ENCODE measurements at regions not wholly inside any gene's neighbourhood (a gene's known extent, or its start where the extent isn't known, plus 50 kb on each side); places are given as distances from the start of the nearest gene placed in this dataset.
"Not testable (repeated sequence)": the region's sequence is repeated elsewhere in the genome, so short reads cannot be mapped to it uniquely, and the experiment has no call there.

DNA sequence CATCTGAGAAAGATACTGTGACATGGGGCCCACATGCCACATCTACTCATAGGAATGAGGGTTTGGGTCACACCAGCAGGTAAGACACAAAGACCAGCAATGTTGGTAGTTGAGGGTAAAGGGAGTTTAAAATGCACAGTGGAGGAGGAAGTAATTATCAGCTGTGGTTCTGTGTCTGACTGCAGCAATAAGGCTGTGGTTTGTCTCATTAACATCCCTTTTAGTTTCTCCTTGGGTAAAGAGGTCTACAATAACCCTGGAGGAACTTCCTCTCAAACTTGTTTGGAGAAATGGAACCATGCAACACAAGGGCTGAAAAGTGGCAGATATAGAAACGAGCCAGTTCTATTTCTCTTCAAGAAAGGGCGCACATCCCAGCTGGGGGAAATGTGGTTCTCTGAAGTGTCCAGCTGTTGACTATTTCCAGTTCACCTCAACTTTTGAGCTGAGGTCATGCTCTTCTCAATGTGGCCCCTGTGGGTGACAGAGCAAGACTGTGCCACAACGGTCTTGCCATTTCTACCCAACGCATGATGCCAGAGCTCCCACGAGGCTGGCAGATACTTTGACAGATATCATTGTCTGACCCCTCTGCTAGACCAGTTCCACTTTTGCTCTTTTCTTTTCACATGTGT is 234.3 kb downstream of the SQOR start:
- no peak for DNase-seq

- no peak for DNase-seq
Measured at GRCh38 chr15:45871121-45871855, 236.5 kb downstream of the SQOR start.

DNA sequence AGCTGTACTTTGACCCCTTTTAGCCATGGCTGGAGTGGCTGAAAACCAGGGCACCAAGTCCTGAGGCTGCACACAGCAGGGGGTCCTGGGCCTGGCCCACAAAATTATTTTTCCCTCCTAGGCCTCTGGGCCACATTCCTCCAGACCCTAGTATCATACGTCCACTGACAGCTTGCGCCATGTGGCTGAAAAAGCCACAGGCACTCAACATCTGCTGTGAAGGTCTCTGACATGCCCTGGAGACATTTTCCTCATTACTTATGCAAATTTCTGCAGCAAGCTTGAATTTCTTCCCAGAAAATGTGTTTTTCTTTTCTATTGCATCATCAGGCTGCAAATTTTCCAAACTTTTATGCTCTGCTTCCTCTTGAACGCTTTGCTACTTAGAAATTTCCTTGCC is 239.0 kb downstream of the SQOR start:
- DNase-seq, result no peak

DNA sequence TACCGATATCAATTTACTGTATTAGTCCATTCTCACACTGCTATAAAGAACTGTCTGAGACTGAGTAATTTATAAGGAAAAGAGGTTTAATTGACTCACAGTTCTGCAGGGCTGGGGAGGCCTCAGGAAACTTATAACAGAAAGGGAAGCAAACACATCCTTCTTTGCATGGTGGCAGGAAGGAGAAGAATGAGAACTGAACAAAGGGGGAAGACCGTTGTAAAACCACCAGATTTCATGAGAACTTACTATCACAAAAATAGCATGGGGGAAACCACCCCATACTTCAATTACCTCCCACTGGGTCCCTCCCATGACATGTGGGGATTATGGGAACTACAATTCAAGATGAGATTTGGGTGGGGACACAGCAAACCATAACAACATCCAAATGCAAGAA is 239.7 kb downstream of the SQOR start:
- not testable (repeated sequence) for DNase-seq

GRCh38 chr15:45884289-45884688 is 249.5 kb downstream of the SQOR start:
- DNase-seq, result peak; percentile 12

GRCh38 chr15:45884755-45885445 is 250.1 kb downstream of the SQOR start:
- DNase-seq, result peak; percentile 18

GRCh38 chr15:45885801-45886200 is 251.0 kb downstream of the SQOR start:
- DNase-seq, result no peak

DNA sequence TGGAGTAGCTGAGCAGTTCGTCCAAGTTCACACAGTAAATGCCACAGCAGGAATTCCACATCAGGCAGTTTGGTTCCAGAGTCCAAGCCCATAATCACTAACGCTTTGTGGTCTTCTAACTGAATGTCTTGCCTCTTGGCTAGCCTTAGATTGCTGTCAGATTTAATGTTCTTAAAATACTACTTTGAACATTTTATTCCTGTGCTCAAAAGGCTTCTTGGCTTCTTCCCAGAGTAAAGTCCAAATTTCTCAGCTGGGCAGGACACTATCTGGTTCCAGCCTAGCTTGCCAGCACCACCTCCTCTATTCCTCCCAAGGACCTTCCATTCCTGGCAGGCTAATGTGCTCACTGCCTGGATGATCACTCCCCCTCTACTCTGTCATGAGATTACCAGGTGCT is 256.9 kb downstream of the SQOR start:
- DNase-seq, result no peak

DNA sequence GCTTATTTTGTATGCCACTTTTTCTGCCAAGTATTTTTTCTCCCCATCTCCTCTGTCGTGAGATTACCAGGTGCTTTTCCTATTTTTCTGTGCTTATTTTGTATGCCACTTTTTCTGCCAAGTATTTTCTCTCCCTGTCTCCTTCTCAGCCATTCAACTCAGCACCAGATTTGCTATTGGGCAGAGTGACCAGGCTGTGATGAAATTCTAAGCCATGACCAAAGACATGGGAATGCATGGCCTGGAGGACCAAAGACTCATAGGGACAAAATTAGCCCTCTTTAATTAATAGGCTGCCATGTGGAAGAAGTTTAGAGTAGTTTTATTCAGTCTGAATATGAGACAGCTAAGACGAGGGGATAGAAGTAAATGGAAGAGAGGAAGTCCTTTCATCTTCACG is 257.4 kb downstream of the SQOR start:
- DNase-seq, result no peak

GRCh38 chr15:45903283-45903682 is 268.5 kb downstream of the SQOR start:
- DNase-seq, result no peak

DNA sequence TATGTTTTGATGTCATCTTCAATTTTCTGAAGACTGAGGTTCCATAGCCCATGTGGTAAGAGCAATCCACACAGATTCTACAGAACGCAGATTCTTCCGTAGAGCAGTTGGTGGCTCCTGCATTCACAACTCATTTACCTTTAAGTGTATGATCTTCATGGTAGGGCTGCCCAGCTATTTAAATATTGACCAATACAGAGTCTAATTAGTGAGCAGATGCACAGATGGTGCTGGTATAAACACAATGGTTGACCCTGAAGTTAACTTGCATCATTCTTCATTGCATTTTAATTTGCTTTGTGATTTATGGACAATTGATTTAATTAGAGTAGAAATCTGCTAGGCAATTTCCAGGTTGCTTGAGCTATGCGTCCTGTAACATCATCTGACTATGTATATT is 269.2 kb downstream of the SQOR start:
- DNase-seq, result no peak

- no peak for DNase-seq
Measured at GRCh38 chr15:45906230-45906629, 271.4 kb downstream of the SQOR start.

GRCh38 chr15:45910671-45911070 is 275.8 kb downstream of the SQOR start:
- DNase-seq, result no peak

DNA sequence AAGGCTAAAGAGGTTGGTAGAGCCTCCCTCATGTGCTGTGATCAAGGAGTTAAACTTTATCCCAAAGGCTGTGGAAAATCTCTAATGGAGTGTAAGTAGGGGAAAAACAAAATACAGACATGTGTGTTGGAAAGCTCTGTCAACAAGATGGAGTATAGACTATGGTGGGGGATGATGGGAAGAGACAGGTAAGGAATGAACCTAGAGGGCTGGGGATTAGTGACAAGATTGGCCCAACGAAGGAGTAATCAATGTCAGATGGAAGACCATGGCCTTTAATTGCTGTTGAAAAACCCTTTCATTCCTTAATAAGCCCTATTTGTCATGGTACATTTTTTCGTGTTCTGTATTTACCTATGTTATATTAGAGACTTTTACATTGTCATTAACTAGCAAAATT is 278.6 kb downstream of the SQOR start:
- DNase-seq, result no peak

DNA sequence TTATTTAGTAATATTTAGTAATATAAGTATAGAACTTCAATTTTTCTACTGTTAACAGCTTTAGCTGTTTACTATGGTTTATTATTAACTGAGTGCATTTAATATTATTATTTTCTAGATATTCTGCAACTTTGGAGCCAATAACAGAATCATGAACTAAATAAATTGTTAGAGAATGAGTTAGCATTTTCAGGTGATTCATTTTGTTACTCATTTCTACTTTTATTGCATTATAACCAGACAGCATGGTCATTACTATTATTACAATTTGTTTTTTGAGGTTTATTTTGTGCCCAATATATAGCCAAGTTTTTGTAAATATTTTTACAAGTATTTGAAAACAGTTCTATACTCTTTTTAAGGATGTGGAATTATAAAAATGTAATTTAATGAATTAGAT is 279.6 kb downstream of the SQOR start:
- DNase-seq, result no peak

- DNase-seq, result no peak
Measured at GRCh38 chr15:45918839-45919238, 284.0 kb downstream of the SQOR start.

GRCh38 chr15:45919806-45920205 is 285.0 kb downstream of the SQOR start:
- DNase-seq, result no peak

GRCh38 chr15:45921376-45921775 is 286.5 kb downstream of the SQOR start:
- no peak for DNase-seq

GRCh38 chr15:45921978-45922377 is 287.1 kb downstream of the SQOR start:
- DNase-seq, result no peak

DNA sequence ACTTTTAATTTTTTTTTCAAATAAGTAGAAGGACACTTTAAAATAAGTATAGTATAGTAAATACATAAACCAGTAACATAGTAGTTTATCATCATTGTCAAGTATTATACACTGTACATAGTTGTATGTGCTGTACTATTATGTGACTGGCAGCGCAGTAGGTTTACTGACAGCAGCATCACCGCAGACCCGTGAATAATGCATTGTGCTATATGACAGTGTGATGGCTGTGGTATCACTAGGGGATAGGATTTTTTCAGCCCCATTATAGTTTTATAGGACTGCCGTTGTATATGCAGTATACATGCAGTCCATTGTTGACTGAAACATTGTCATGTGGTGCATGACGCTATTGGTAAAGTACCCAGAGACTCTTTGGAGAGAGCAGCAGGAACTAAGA is 306.5 kb downstream of the SQOR start:
- no peak for DNase-seq

DNA sequence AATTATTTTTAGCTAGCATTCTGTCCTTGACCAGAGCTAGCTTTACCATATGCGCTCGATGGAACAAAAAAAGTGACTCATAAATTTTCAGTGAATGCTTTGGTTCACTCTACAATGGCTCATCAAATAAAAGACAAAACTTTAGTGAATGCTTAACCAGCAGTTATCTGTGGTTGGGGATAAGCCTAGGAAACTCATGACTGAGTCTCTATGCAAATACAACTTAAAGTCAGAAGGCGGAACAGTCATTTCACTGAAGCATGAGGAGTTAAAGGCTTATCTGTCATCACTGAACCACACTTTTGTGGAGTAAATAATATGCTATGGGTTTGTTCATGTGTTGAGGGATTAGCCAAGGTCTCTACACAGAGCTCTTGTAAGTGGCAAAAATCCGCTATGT is 308.4 kb downstream of the SQOR start:
- DNase-seq, result no peak

GRCh38 chr15:45946111-45946510 is 311.3 kb downstream of the SQOR start:
- no peak for DNase-seq

DNA sequence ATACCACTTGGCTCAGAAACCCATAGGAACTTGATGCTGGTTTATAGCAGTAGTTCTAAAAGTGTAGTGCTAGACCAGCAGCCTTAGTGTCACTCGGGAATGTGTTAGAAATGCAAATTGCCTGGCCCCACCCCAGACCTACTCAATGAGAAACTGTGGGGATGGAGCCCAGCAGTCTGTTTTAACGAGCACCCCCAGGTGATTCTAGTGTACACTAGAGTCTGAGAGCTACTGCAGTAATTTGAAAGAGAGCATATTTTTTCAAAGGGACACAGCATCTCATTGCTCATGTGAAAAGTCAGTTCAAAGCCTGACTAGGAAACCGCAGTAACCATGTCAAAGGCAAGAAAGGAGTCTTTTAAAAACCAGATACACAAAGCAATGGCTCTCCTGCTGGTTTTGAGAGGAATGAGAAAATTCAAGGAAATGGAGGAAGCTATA is 313.4 kb downstream of the SQOR start:
- DNase-seq, result no peak

DNA sequence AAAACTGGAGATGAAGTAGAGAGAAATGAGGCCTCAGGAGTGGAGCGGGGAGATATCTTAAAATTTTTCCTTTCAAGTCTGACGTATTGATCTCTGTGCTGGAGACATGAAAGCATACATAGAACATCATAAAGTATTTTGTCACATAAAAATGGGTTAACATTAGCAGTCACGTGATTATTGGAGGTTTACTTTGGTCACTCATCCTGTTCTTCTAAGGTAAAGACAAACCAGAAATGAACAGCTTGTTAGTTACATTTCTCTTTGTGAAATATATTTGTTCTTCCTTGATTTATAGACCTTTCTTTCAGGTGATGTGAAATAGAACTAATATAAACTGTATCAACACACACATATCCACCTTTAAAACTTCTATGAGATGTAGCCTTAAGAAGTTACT is 324.1 kb downstream of the SQOR start:
- no peak for DNase-seq
